ENCODE measurements at regions not wholly inside any gene's neighbourhood (a gene's known extent, or its start where the extent isn't known, plus 50 kb on each side); places are given as distances from the start of the nearest gene placed in this dataset.
"Not testable (repeated sequence)": the region's sequence is repeated elsewhere in the genome, so short reads cannot be mapped to it uniquely, and the experiment has no call there.

- not testable (repeated sequence) for TF ChIP-seq RELA (IDR thresholded peaks at IDR 0.05; ENCODE audit: borderline replicate concordance, partially characterized antibody); SUPT20H (IDR thresholded peaks at IDR 0.05; ENCODE audit: borderline replicate concordance, control insufficient read depth, low read depth, low read length); EGR1 (IDR thresholded peaks at IDR 0.05; ENCODE audit: borderline replicate concordance in 1 of 2, low read depth in 2 of 2, low read length in 2 of 2); TAF1 (IDR thresholded peaks at IDR 0.05; ENCODE audit: borderline replicate concordance, low read depth, low read length); ZSCAN29 (IDR thresholded peaks at IDR 0.05); JUNB (IDR thresholded peaks at IDR 0.05); ETV6 (conservative IDR thresholded peaks at IDR 0.05 in 1 of 2, IDR thresholded peaks at IDR 0.05 in 1 of 2; ENCODE audit: borderline replicate concordance in 1 of 2, low read depth in 1 of 2); NFXL1 (IDR thresholded peaks at IDR 0.05; ENCODE audit: borderline replicate concordance); REST (IDR thresholded peaks at IDR 0.05; ENCODE audit: low read depth, low read length); ZNF384 (IDR thresholded peaks at IDR 0.05; ENCODE audit: borderline replicate concordance, low read depth, low read length)
- TF ChIP-seq, protein P1, sequence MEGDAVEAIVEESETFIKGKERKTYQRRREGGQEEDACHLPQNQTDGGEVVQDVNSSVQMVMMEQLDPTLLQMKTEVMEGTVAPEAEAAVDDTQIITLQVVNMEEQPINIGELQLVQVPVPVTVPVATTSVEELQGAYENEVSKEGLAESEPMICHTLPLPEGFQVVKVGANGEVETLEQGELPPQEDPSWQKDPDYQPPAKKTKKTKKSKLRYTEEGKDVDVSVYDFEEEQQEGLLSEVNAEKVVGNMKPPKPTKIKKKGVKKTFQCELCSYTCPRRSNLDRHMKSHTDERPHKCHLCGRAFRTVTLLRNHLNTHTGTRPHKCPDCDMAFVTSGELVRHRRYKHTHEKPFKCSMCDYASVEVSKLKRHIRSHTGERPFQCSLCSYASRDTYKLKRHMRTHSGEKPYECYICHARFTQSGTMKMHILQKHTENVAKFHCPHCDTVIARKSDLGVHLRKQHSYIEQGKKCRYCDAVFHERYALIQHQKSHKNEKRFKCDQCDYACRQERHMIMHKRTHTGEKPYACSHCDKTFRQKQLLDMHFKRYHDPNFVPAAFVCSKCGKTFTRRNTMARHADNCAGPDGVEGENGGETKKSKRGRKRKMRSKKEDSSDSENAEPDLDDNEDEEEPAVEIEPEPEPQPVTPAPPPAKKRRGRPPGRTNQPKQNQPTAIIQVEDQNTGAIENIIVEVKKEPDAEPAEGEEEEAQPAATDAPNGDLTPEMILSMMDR (IDR thresholded peaks at IDR 0.05 in 2 of 3, conservative IDR thresholded peaks at IDR 0.05 in 1 of 3; ENCODE audit: control insufficient read depth in 2 of 3, extremely low read depth in 1 of 3, insufficient read depth in 1 of 3, low read depth in 3 of 3, low read length in 3 of 3) = not testable (repeated sequence)
- TF ChIP-seq, protein P2, sequence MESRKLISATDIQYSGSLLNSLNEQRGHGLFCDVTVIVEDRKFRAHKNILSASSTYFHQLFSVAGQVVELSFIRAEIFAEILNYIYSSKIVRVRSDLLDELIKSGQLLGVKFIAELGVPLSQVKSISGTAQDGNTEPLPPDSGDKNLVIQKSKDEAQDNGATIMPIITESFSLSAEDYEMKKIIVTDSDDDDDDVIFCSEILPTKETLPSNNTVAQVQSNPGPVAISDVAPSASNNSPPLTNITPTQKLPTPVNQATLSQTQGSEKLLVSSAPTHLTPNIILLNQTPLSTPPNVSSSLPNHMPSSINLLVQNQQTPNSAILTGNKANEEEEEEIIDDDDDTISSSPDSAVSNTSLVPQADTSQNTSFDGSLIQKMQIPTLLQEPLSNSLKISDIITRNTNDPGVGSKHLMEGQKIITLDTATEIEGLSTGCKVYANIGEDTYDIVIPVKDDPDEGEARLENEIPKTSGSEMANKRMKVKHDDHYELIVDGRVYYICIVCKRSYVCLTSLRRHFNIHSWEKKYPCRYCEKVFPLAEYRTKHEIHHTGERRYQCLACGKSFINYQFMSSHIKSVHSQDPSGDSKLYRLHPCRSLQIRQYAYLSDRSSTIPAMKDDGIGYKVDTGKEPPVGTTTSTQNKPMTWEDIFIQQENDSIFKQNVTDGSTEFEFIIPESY (IDR thresholded peaks at IDR 0.05) = not testable (repeated sequence)
Observed at GRCh38 chr20:29107884-29108283, 2149.6 kb upstream of the DEFB115 start.
